ENCODE measurements at regions not wholly inside any gene's neighbourhood (a gene's known extent, or its start where the extent isn't known, plus 50 kb on each side); places are given as distances from the start of the nearest gene placed in this dataset.

- TF ChIP-seq BHLHE40 (IDR thresholded peaks at IDR 0.05; ENCODE audit: low read depth, low read length) (no peak), CTCF (IDR thresholded peaks at IDR 0.05) (no peak), RNF2 (IDR thresholded peaks at IDR 0.05; ENCODE audit: borderline replicate concordance, low read depth) (no peak), USF2 (IDR thresholded peaks at IDR 0.05) (no peak), EHMT2 (IDR thresholded peaks at IDR 0.05; ENCODE audit: low read depth) (no peak), CHD2 (IDR thresholded peaks at IDR 0.05; ENCODE audit: low read length, partially characterized antibody) (no peak), TP53 (CRISPR knock-in tag; IDR thresholded peaks at IDR 0.05) (no peak), POLR2A (IDR thresholded peaks at IDR 0.05; ENCODE audit: low read length) (no peak), CEBPB (IDR thresholded peaks at IDR 0.05) (no peak), RAD21 (conservative IDR thresholded peaks at IDR 0.05 in 1 of 2, IDR thresholded peaks at IDR 0.05 in 1 of 2) (no peak), NPAS2 (CRISPR knock-in tag; IDR thresholded peaks at IDR 0.05; ENCODE audit: borderline replicate concordance) (no peak)
These were observed 399.3 kb downstream of the ZSWIM6 start for GRCh38 chr5:61731267-61731945.
